Ishikawa (cell line): ENCODE measurements at regions not wholly inside any gene's neighbourhood (a gene's known extent, or its start where the extent isn't known, plus 50 kb on each side); places are given as distances from the start of the nearest gene placed in this dataset.

Experiments
- CEBPB ChIP-seq: IDR thresholded peaks from 2 replicates; pipeline ENCODE4 v1.6.1; 2012
- CREB1 ChIP-seq: IDR thresholded peaks from 2 replicates; pipeline ENCODE4 v1.6.1; 2012; ENCODE audit warnings: low read depth
- EGR1 ChIP-seq: IDR thresholded peaks from 2 replicates; pipeline ENCODE4 v1.6.1; 2012
- EP300 ChIP-seq: IDR thresholded peaks from 2 replicates; pipeline ENCODE4 v1.6.1; 2012; ENCODE audit warnings: borderline replicate concordance
- FOXM1 ChIP-seq: IDR thresholded peaks from 2 replicates; pipeline ENCODE4 v1.6.1; 2012; ENCODE audit warnings: low read depth, borderline replicate concordance
- NFIC ChIP-seq: IDR thresholded peaks from 2 replicates; pipeline ENCODE4 v1.6.1; 2012
- RAD21 ChIP-seq: IDR thresholded peaks from 2 replicates; pipeline ENCODE4 v1.6.1; 2012; ENCODE audit warnings: low read depth
- TAF1 ChIP-seq: IDR thresholded peaks from 2 replicates; pipeline ENCODE4 v1.6.1; 2012; ENCODE audit warnings: low read depth, mild to moderate bottlenecking
- TCF12 ChIP-seq: IDR thresholded peaks from 2 replicates; pipeline ENCODE4 v1.6.1; 2012; ENCODE audit warnings: low read depth
- TEAD4 ChIP-seq: IDR thresholded peaks from 2 replicates; pipeline ENCODE4 v1.6.1; 2012
- YY1 ChIP-seq: IDR thresholded peaks from 2 replicates; pipeline ENCODE4 v1.6.1; 2012; ENCODE audit warnings: low read depth
- ZBTB7A ChIP-seq: IDR thresholded peaks from 2 replicates; pipeline ENCODE4 v1.6.1; 2012; ENCODE audit warnings: low read depth
- TF ChIP-seq, protein P1 (sequence below): IDR thresholded peaks from 2 replicates; pipeline ENCODE4 v1.6.1; 2012; ENCODE audit warnings: low read depth, mild to moderate bottlenecking
- TF ChIP-seq, protein P2 (sequence below): IDR thresholded peaks from 2 replicates; pipeline ENCODE4 v1.6.1; 2012
- TF ChIP-seq, protein P3 (sequence below): IDR thresholded peaks from 2 replicates; pipeline ENCODE4 v1.6.1; 2012

DNA sequence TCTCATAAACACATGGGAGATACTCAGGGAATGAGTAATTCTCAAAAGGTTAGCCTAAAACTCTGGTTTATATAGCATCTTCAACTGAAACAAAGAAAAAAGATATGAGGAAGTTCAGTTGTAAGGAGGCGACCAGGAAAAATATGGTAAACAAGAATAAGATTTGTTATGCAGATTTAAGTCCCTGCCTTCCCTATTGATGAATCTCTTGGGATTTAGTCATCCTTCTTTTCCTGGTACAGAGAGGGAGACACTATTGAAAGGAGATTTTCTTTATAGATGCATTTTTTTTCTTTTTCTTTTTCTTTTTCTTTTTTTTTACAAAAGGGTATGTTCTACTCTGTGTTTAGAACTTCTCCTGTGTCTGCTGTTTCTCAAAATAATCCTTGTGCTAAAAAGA, 557.5 kb downstream of the DNAJB9 start:
- TF ChIP-seq TEAD4, result no peak

DNA sequence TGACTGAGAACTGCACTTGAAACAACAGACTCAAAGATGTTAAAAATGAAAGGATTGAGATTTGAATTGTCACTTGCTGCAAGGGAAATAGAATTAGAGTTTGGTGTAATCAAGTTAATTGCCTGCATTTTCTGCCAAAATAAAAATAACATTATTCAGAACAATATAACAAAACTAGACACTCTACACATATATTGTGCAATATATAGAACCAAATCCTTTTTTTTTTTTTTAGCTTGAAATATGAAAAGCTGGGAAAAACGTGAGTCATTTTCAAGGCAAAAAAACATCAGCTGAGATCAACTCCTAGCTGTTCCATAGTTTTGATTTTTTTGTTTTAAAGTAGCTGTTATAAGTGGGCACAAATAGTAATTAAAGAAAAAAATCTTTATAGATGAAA, 561.5 kb downstream of the DNAJB9 start:
- TF ChIP-seq EGR1 (no peak), YY1 (no peak), TAF1 (no peak), TCF12 (no peak), CEBPB (no peak), EP300 (no peak), FOXM1 (no peak), TEAD4 (no peak)

DNA sequence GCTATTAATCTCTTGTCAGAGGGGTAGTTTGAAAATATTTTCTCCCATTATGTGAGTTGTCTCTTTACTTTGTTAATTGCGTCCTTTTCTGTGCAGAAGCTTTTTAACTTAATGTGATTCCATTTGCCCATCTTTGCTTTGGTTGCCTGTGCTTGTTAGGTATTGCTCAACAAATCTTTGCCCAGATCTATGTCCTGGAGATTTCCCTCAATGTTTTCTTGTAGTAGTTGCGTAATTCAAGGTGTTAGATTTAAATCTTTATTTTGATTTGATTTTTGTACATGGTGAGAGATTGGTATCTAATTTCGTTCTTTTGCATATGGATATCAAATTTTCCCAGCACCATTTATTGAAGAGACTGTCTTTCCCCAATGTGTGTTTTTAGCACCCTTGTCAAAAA, 567.2 kb downstream of the DNAJB9 start:
- TF ChIP-seq TEAD4 (no peak), RAD21 (no peak), FOXM1 (no peak), CEBPB (no peak)
- TF ChIP-seq, protein P1, sequence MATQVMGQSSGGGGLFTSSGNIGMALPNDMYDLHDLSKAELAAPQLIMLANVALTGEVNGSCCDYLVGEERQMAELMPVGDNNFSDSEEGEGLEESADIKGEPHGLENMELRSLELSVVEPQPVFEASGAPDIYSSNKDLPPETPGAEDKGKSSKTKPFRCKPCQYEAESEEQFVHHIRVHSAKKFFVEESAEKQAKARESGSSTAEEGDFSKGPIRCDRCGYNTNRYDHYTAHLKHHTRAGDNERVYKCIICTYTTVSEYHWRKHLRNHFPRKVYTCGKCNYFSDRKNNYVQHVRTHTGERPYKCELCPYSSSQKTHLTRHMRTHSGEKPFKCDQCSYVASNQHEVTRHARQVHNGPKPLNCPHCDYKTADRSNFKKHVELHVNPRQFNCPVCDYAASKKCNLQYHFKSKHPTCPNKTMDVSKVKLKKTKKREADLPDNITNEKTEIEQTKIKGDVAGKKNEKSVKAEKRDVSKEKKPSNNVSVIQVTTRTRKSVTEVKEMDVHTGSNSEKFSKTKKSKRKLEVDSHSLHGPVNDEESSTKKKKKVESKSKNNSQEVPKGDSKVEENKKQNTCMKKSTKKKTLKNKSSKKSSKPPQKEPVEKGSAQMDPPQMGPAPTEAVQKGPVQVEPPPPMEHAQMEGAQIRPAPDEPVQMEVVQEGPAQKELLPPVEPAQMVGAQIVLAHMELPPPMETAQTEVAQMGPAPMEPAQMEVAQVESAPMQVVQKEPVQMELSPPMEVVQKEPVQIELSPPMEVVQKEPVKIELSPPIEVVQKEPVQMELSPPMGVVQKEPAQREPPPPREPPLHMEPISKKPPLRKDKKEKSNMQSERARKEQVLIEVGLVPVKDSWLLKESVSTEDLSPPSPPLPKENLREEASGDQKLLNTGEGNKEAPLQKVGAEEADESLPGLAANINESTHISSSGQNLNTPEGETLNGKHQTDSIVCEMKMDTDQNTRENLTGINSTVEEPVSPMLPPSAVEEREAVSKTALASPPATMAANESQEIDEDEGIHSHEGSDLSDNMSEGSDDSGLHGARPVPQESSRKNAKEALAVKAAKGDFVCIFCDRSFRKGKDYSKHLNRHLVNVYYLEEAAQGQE, result no peak
- TF ChIP-seq, protein P2, sequence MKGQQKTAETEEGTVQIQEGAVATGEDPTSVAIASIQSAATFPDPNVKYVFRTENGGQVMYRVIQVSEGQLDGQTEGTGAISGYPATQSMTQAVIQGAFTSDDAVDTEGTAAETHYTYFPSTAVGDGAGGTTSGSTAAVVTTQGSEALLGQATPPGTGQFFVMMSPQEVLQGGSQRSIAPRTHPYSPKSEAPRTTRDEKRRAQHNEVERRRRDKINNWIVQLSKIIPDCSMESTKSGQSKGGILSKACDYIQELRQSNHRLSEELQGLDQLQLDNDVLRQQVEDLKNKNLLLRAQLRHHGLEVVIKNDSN, result no peak
- TF ChIP-seq, protein P3, sequence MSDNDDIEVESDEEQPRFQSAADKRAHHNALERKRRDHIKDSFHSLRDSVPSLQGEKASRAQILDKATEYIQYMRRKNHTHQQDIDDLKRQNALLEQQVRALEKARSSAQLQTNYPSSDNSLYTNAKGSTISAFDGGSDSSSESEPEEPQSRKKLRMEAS, result no peak

DNA sequence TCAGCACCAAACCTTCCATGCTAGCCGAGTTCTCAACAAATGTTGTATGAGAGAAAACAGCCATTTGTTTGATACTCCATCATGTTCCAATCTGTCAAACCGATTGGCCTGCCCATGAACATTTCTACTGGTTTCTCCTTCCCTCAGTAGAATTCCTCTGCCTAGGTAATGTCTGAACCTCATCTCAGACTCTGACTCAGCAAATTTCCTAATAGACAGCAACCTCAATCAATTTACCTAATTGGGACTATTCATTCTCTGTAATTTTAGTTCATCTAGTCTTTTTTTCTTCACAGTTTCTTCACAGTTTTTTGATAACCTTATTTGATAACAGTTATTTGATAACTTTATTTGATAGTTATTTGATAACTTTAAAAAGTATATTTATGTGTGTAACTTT, 585.1 kb downstream of the DNAJB9 start:
- TF ChIP-seq, protein P3, result no peak
- TF ChIP-seq EGR1 (no peak), ZBTB7A (no peak), TAF1 (no peak), RAD21 (no peak), FOXM1 (no peak), CEBPB (no peak), YY1 (no peak), CREB1 (no peak), TCF12 (no peak), EP300 (no peak), TEAD4 (no peak), NFIC (no peak)
- TF ChIP-seq, protein P2, result no peak
- TF ChIP-seq, protein P1, result no peak

DNA sequence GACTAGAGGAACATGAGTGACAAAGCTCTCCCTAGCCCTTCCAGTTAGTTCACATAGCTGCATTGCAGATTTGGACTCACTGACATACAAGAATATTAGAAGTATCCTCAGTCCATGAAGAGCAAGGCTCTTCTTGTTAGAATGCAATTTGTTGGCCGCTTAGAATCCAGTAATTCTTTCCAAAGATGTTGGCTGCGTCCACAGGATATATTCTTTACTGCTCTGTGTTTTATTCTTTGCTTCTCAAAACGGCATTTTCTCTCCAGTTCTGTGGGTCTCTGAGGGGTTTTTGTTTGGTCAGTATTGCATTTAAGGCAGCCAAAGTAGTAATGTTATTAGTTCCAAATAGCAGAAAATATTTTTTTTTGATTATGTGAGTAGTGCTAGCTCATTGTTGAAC, 588.6 kb downstream of the DNAJB9 start:
- no peak for TF ChIP-seq FOXM1
- TF ChIP-seq TAF1, result no peak
- no peak for TF ChIP-seq ZBTB7A
- TF ChIP-seq EGR1, result no peak
- no peak for TF ChIP-seq TEAD4
- TF ChIP-seq NFIC, result no peak
- no peak for TF ChIP-seq YY1
- TF ChIP-seq, protein P2, result no peak
- TF ChIP-seq, protein P3, result no peak
- TF ChIP-seq TCF12, result no peak
- TF ChIP-seq EP300, result no peak
- no peak for TF ChIP-seq CEBPB
- TF ChIP-seq, protein P1, result no peak
- TF ChIP-seq RAD21, result no peak
- no peak for TF ChIP-seq CREB1
